ENCODE measurements at regions not wholly inside any gene's neighbourhood (a gene's known extent, or its start where the extent isn't known, plus 50 kb on each side); places are given as distances from the start of the nearest gene placed in this dataset.

GRCh38 chr6:108796875-108797274 lies 51.3 kb upstream of the ARMC2 start:
- no peak for TF ChIP-seq CTCF (IDR thresholded peaks at IDR 0.05)
- TF ChIP-seq EZH2 (IDR thresholded peaks at IDR 0.05), result no peak

Data from neural progenitor cell (in vitro differentiated cells).